Progenitor cell of endocrine pancreas (in vitro differentiated cells): ENCODE measurements at regions not wholly inside any gene's neighbourhood (a gene's known extent, or its start where the extent isn't known, plus 50 kb on each side); places are given as distances from the start of the nearest gene placed in this dataset.

Experiments
- DNase-seq: peaks from one replicate; pipeline ENCODE4 v3.0.0; 2021; ENCODE audit warnings: low spot score; ENCODE audit not compliant: unreplicated experiment
- H3K27ac Mint-ChIP-seq: 2 replicates; pipeline ENCODE4 v1.8.0; 2021; ENCODE audit warnings: mild to moderate bottlenecking, moderate library complexity, mixed read lengths
- H3K27me3 Mint-ChIP-seq: 2 replicates; pipeline ENCODE4 v1.8.0; 2021; ENCODE audit warnings: mixed read lengths
- H3K36me3 Mint-ChIP-seq: 2 replicates; pipeline ENCODE4 v1.8.0; 2022; ENCODE audit warnings: mixed read lengths; ENCODE audit not compliant: insufficient read depth
- H3K4me1 Mint-ChIP-seq: 2 replicates; pipeline ENCODE4 v1.8.0; 2021; ENCODE audit warnings: low read depth, mixed read lengths
- H3K4me3 Mint-ChIP-seq: 2 replicates; pipeline ENCODE4 v1.8.0; 2021; ENCODE audit warnings: low read depth, mild to moderate bottlenecking, moderate library complexity, mixed read lengths
- H3K9me3 Mint-ChIP-seq: 2 replicates; pipeline ENCODE4 v1.8.0; 2021; ENCODE audit warnings: low read depth, mixed read lengths
- CTCF ChIP-seq: fragments of 200-600 bp; sonication (generic); IDR thresholded peaks from one replicate; pipeline ENCODE4 v1.5.0; 2021; ENCODE audit warnings: antibody characterized with exemption, mild to moderate bottlenecking; ENCODE audit not compliant: unreplicated experiment

DNA sequence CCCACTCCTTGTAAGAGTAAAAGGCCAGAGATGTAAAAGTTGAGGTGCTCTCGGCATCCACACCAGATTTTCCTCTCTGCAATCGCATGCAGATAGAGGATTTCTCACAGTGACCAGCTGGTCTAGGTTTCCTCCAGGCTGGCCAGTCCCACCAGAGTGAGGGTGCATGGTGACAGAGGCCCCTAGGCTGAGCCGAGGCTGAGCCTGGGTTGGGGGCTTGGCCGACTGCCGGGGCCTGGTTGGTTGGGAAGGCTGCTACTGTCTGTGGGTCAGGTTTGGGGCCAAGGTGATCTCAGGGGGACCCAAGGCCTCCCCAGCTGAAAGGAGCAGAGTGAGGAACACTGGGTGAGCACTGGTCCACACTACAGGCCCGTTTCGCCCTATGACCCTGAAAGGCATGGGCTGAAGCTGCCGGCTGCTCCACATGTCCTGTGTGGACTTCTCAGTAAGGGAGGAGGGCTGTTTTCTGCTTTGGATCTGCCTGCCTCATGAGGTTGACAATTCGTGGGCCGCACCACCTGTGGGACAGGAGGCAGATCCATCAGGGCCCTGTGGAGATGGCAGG lies 400.8 kb upstream of the IRX4 start:
- Mint-ChIP-seq H3K4me1 (peaks cover 11% of the 10 kb centered on the region), H3K27me3 (peaks cover 45% of the 10 kb centered on the region), H3K4me3 (no peak overlapping the region)

GRCh38 chr5:2282893-2283292 lies 400.2 kb upstream of the IRX4 start:
- TF ChIP-seq CTCF: no peak
- Mint-ChIP-seq H3K9me3 (no peaks in the 10 kb centered on the region), H3K27me3 (peaks cover 48% of the 10 kb centered on the region), H3K4me3 (no peak overlapping the region), H3K4me1 (peaks cover 14% of the 10 kb centered on the region), H3K27ac (no peak overlapping the region), H3K36me3 (no peaks in the 10 kb centered on the region)
- no peak for DNase-seq

More for the DNA sequence above, 400.8 kb upstream of the IRX4 start:
- DNase-seq: no peak
- TF ChIP-seq CTCF: no peak
- Mint-ChIP-seq H3K36me3 (no peaks in the 10 kb centered on the region), H3K27ac (no peak overlapping the region), H3K9me3 (no peaks in the 10 kb centered on the region)

DNA sequence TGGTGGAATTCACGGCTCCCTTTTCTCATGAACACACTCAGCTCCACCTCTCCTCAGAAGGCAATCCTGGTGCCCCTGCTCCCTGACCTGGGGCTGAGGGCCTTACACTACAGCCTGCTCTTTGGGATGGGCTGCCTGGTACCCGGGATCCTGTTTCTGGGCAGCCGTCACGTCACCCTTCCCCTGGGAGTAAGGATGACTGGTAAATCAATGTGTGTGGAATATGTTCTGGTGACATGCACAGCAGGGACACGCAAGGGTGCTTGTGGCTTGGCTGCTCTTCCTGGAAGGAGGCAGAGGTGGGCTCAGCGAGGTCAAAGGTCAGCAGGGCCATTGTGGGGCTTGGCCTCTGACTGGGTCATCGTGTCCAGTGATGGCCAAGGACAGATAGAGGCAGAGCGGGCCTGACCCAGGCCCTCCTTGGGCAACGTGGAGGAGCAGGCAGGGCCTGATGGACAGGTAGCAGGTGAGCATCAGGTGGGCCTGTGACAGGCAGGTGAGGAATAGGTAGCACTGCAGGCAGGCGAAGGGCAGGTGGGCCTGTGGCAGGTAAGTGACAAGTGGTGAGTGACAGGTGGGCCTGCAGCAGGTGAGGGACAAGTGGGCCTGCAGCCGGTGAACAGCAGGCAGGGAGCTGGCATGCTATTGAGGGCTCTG lies 399.4 kb upstream of the IRX4 start:
- Mint-ChIP-seq H3K27ac (no peak overlapping the region), H3K4me1 (peaks cover 14% of the 10 kb centered on the region), H3K36me3 (no peaks in the 10 kb centered on the region), H3K4me3 (no peak overlapping the region), H3K27me3 (peaks cover 51% of the 10 kb centered on the region), H3K9me3 (no peaks in the 10 kb centered on the region)
- TF ChIP-seq CTCF: no peak
- no peak for DNase-seq

DNA sequence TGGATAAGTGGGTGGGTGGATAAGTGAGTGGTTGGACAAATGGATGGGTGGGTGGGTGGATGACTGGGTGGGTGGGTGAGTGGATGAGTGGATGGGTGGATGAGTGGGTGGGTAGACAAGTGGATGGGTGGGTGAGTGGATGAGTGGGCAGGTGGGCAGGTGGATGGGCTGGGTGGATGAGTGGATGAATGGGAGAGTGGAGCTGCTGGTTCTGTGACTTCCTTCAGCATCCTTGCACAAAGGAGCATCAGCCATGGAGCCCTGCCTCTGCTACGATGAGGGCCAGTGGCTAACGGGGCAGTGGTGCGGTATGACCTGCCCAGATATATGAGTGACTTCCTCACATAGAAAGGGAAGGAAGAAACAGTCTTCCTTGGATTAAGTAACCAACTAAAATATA lies 398.7 kb upstream of the IRX4 start:
- no peak for DNase-seq
- no peak for TF ChIP-seq CTCF
- no peaks in the 10 kb centered on the region for H3K36me3 Mint-ChIP-seq
- peaks cover 14% of the 10 kb centered on the region for H3K4me1 Mint-ChIP-seq
- H3K9me3 Mint-ChIP-seq: no peaks in the 10 kb centered on the region
- no peak overlapping the region for H3K27ac Mint-ChIP-seq
- no peak overlapping the region for H3K4me3 Mint-ChIP-seq
- H3K27me3 Mint-ChIP-seq: peaks cover 56% of the 10 kb centered on the region

DNA sequence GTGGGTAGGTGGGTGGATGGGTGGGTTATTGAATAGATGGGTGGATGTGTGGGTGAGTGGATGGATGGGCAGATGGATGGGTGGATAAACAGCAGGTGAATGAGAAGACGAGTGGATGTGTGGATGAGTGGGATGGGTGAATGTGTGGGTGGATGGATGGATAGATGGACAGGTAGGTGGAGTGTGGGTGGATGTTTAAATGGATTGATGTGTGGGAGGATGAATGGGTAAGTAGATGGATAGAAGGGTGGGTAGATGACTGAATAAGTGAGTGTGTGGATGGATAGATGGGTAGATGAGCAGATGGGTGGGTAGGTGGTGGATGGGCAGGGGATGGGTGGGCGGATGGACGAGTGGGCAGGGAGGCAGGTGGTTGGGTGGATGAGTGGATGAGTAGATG lies 397.6 kb upstream of the IRX4 start:
- no peak overlapping the region for H3K4me3 Mint-ChIP-seq
- no peaks in the 10 kb centered on the region for H3K36me3 Mint-ChIP-seq
- H3K27me3 Mint-ChIP-seq: peaks cover 61% of the 10 kb centered on the region
- H3K27ac Mint-ChIP-seq: no peak overlapping the region
- no peak for TF ChIP-seq CTCF
- peaks cover 14% of the 10 kb centered on the region for H3K4me1 Mint-ChIP-seq
- no peak for DNase-seq
- no peaks in the 10 kb centered on the region for H3K9me3 Mint-ChIP-seq
